Thyroid gland (tissue), 4 donors: ENCODE measurements at regions not wholly inside any gene's neighbourhood (a gene's known extent, or its start where the extent isn't known, plus 50 kb on each side); places are given as distances from the start of the nearest gene placed in this dataset.

ENCODE experiments used
- DNase-seq, 2 donors: peaks; one replicate each; pipeline ENCODE4 v3.0.0-alpha.2; 2019
- H3K27ac ChIP-seq, 3 donors: fragments of 200-600 bp; sonication (generic); 1 replicate in 2 of 3; 2 replicates in 1 of 3; pipeline ENCODE4 v1.5.1; 2016 to 2019; ENCODE audit warnings: mild to moderate bottlenecking in 1 of 3, moderate library complexity in 1 of 3
- H3K27me3 ChIP-seq: fragments of 200-600 bp; sonication (generic); one replicate; pipeline ENCODE4 v1.5.1; 2019
- H3K36me3 ChIP-seq, 2 donors: fragments of 200-600 bp; sonication (generic); one replicate each; pipeline ENCODE4 v1.5.1; 2016 to 2019
- H3K4me1 ChIP-seq, 2 donors: fragments of 200-600 bp; sonication (generic); one replicate each; pipeline ENCODE4 v1.5.1; 2017 to 2019
- H3K4me3 ChIP-seq, 3 donors: fragments of 200-600 bp; sonication (generic); replicated peaks in 1 of 3; 1 replicate in 2 of 3; 2 replicates in 1 of 3; pipeline ENCODE4 v1.5.1; 2016; ENCODE audit warnings: mild to moderate bottlenecking in 1 of 3
- H3K9me3 ChIP-seq: fragments of 200-600 bp; sonication (generic); one replicate; pipeline ENCODE4 v1.5.1; 2017
- POLR2A ChIP-seq, 2 donors: fragments of 450-650 bp; IDR thresholded peaks; one replicate each; pipeline ENCODE4 v1.6.1; 2017; ENCODE audit warnings: antibody characterized with exemption in 2 of 2, mild to moderate bottlenecking in 2 of 2, moderate library complexity in 1 of 2
- WGBS, 2 donors: methylation state at CpG; one replicate each; pipeline ENCODE4 v1.1.5; 2017; 5-methylcytosine and 5-hydroxymethylcytosine counted together
- intact Hi-C: fragments of 100-400 bp; cut with DNase I; formaldehyde crosslinking; loops from one replicate; pipeline ENCODE4 v1.15.1; 2023
- TF ChIP-seq, protein P1 (sequence below), 6 experiments: fragments of 200-600 bp in 3 of 6; fragments of 450-650 bp in 3 of 6; sonication (generic) in 3 of 6; IDR thresholded peaks; one replicate each; pipeline ENCODE4 v1.5.1; 2016 to 2019; ENCODE audit warnings: antibody characterized with exemption in 6 of 6, mild to moderate bottlenecking in 2 of 6, inconsistent platforms in 1 of 6, moderate library complexity in 1 of 6

GRCh38 chr1:147086129-147086528 is 86.1 kb downstream of the PRKAB2 start:
- intact Hi-C loops = no loop called here

GRCh38 chr1:147084273-147085096 is 87.8 kb downstream of the PRKAB2 start:
- peak overlapping the region in 2 of 3 donors; percentile 2 to 22 for H3K4me3 ChIP-seq
- H3K27me3 ChIP-seq = peaks cover 24% of the 10 kb centered on the region
- WGBS, 2 donors = 2 to 3% methylated on average over 50 to 51 of the region's 51 CpGs
- peak; percentile 36 to 54 for DNase-seq
- peak overlapping the region in 1 of 3 donors; percentile 43 for H3K27ac ChIP-seq
- intact Hi-C loops = no loop called here
- no peaks in the 10 kb centered on the region for H3K9me3 ChIP-seq
- peaks cover 6 to 24% of the 10 kb centered on the region in 2 donors for H3K4me1 ChIP-seq
- no peaks in the 10 kb centered on the region for H3K36me3 ChIP-seq
- TF ChIP-seq POLR2A (IDR thresholded peaks at IDR 0.05) = peak in 1 of 2 donors; percentile 19
- TF ChIP-seq, protein P1, sequence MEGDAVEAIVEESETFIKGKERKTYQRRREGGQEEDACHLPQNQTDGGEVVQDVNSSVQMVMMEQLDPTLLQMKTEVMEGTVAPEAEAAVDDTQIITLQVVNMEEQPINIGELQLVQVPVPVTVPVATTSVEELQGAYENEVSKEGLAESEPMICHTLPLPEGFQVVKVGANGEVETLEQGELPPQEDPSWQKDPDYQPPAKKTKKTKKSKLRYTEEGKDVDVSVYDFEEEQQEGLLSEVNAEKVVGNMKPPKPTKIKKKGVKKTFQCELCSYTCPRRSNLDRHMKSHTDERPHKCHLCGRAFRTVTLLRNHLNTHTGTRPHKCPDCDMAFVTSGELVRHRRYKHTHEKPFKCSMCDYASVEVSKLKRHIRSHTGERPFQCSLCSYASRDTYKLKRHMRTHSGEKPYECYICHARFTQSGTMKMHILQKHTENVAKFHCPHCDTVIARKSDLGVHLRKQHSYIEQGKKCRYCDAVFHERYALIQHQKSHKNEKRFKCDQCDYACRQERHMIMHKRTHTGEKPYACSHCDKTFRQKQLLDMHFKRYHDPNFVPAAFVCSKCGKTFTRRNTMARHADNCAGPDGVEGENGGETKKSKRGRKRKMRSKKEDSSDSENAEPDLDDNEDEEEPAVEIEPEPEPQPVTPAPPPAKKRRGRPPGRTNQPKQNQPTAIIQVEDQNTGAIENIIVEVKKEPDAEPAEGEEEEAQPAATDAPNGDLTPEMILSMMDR (IDR thresholded peaks at IDR 0.05) = no peak

More at GRCh38 chr1:147086129-147086528, 86.1 kb downstream of the PRKAB2 start:
- Histone ChIP-seq H3K4me3 (no peak overlapping the region), H3K36me3 (no peaks in the 10 kb centered on the region), H3K4me1 (peaks cover 6 to 17% of the 10 kb centered on the region in 2 donors), H3K27ac (no peak overlapping the region), H3K27me3 (peaks cover 8% of the 10 kb centered on the region), H3K9me3 (no peaks in the 10 kb centered on the region)
- no peak for DNase-seq
- TF ChIP-seq, protein P1 (IDR thresholded peaks at IDR 0.05) = no peak
- TF ChIP-seq POLR2A (IDR thresholded peaks at IDR 0.05) = no peak

- intact Hi-C loops = no loop called here
- Histone ChIP-seq H3K27me3 (peaks cover 29% of the 10 kb centered on the region), H3K4me3 (peak overlapping the region in 1 of 3 donors; percentile 22), H3K27ac (no peak overlapping the region), H3K36me3 (no peaks in the 10 kb centered on the region), H3K9me3 (no peaks in the 10 kb centered on the region), H3K4me1 (peaks cover 6 to 27% of the 10 kb centered on the region in 2 donors)
- 8 to 10% methylated on average over 12 to 18 of the region's 18 CpGs for WGBS, 2 donors
- DNase-seq = no peak
- TF ChIP-seq POLR2A (IDR thresholded peaks at IDR 0.05) = no peak
- TF ChIP-seq, protein P1 (IDR thresholded peaks at IDR 0.05) = no peak
Measured at GRCh38 chr1:147083919-147084272, 88.4 kb downstream of the PRKAB2 start.

GRCh38 chr1:147080671-147081394 is 91.4 kb downstream of the PRKAB2 start:
- no peak overlapping the region for H3K4me3 ChIP-seq
- WGBS, 2 donors = 8 to 9% methylated on average over 25 to 28 of the region's 28 CpGs
- H3K4me1 ChIP-seq = peaks cover 6 to 35% of the 10 kb centered on the region in 2 donors
- H3K27ac ChIP-seq = no peak overlapping the region
- no peaks in the 10 kb centered on the region for H3K9me3 ChIP-seq
- TF ChIP-seq, protein P1 (IDR thresholded peaks at IDR 0.05) = no peak
- no peak for TF ChIP-seq POLR2A (IDR thresholded peaks at IDR 0.05)
- H3K36me3 ChIP-seq = no peaks in the 10 kb centered on the region
- DNase-seq = no peak
- H3K27me3 ChIP-seq = peaks cover 33% of the 10 kb centered on the region
- intact Hi-C loops = no loop called here
